ENCODE measurements at regions not wholly inside any gene's neighbourhood (a gene's known extent, or its start where the extent isn't known, plus 50 kb on each side); places are given as distances from the start of the nearest gene placed in this dataset.

DNA sequence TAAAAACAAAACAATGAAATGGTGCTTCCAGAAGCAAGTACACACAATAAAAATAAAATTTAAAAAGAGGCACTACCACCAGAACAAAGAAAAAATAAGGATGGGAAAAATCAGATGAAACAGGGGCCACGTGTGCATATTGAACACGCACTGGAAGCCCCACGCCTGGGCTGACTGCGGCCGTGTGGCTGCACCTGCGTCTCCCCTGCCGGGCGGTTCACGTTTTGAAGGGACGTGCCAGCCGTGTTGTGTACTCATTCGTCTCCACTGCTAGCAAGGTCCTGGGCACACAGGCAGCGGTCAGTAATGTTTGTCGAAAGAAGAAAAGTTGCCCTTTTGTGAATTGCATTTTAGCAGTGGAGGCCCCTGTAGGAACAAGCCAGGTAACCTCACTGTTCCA lies 255.9 kb upstream of the RNF32 start:
- H3K27ac ChIP-seq (ENCODE audit: low read length), result no peak overlapping the region
- intact Hi-C loops (cut with micrococcal nuclease; ENCODE audit: unreplicated experiment) (no loop called here), in situ Hi-C loops (cut with HindIII; ENCODE audit: low pct_unique_long_range_greater_than_20kb, low sequenced_read_pairs) (no loop called here)
- TF ChIP-seq, protein P1, sequence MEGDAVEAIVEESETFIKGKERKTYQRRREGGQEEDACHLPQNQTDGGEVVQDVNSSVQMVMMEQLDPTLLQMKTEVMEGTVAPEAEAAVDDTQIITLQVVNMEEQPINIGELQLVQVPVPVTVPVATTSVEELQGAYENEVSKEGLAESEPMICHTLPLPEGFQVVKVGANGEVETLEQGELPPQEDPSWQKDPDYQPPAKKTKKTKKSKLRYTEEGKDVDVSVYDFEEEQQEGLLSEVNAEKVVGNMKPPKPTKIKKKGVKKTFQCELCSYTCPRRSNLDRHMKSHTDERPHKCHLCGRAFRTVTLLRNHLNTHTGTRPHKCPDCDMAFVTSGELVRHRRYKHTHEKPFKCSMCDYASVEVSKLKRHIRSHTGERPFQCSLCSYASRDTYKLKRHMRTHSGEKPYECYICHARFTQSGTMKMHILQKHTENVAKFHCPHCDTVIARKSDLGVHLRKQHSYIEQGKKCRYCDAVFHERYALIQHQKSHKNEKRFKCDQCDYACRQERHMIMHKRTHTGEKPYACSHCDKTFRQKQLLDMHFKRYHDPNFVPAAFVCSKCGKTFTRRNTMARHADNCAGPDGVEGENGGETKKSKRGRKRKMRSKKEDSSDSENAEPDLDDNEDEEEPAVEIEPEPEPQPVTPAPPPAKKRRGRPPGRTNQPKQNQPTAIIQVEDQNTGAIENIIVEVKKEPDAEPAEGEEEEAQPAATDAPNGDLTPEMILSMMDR (IDR thresholded peaks at IDR 0.05), result no peak
- TF ChIP-seq SIN3A (IDR thresholded peaks at IDR 0.05; ENCODE audit: borderline replicate concordance, insufficient read depth, low read depth, low read length), result no peak
- TF ChIP-seq POLR2AphosphoS5 (IDR thresholded peaks at IDR 0.05; ENCODE audit: low read depth, low read length), result no peak
- TF ChIP-seq TCF7L2 (IDR thresholded peaks at IDR 0.05; ENCODE audit: low read depth, low read length), result no peak
- TF ChIP-seq, protein P2, sequence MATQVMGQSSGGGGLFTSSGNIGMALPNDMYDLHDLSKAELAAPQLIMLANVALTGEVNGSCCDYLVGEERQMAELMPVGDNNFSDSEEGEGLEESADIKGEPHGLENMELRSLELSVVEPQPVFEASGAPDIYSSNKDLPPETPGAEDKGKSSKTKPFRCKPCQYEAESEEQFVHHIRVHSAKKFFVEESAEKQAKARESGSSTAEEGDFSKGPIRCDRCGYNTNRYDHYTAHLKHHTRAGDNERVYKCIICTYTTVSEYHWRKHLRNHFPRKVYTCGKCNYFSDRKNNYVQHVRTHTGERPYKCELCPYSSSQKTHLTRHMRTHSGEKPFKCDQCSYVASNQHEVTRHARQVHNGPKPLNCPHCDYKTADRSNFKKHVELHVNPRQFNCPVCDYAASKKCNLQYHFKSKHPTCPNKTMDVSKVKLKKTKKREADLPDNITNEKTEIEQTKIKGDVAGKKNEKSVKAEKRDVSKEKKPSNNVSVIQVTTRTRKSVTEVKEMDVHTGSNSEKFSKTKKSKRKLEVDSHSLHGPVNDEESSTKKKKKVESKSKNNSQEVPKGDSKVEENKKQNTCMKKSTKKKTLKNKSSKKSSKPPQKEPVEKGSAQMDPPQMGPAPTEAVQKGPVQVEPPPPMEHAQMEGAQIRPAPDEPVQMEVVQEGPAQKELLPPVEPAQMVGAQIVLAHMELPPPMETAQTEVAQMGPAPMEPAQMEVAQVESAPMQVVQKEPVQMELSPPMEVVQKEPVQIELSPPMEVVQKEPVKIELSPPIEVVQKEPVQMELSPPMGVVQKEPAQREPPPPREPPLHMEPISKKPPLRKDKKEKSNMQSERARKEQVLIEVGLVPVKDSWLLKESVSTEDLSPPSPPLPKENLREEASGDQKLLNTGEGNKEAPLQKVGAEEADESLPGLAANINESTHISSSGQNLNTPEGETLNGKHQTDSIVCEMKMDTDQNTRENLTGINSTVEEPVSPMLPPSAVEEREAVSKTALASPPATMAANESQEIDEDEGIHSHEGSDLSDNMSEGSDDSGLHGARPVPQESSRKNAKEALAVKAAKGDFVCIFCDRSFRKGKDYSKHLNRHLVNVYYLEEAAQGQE (IDR thresholded peaks at IDR 0.05; ENCODE audit: insufficient read depth in 1 of 2, low read depth in 2 of 2, low read length in 1 of 2), result no peak
- ChIA-PET CTCF (no interaction called here), POLR2A (no interaction called here)
- BruUV-seq (replicated peaks), result no TSS peak
- ATAC-seq, result no peak
- no peaks in the 10 kb centered on the region for H3K4me1 ChIP-seq (ENCODE audit: control insufficient read depth, insufficient read depth, low read length)
- H3K36me3 ChIP-seq (ENCODE audit: control insufficient read depth, insufficient read depth, low read length), result no peaks in the 10 kb centered on the region; the same call in 1 of the 2 replicates
- no peak for DNase-seq (ENCODE audit: low read depth, low spot score)
- H3K27me3 ChIP-seq (ENCODE audit: control insufficient read depth, insufficient read depth, low read length), result peaks cover 10% of the 10 kb centered on the region
- H3K9me3 ChIP-seq (ENCODE audit: control insufficient read depth, insufficient read depth, low read depth, low read length), result no peaks in the 10 kb centered on the region
- no peak overlapping the region for H3K4me3 ChIP-seq (ENCODE audit: low read depth in 2 of 2, low read length in 2 of 2)

- ChIA-PET CTCF (no interaction called here), POLR2A (no interaction called here)
- BruUV-seq (replicated peaks), result no TSS peak
- ATAC-seq, result no peak
- H3K27ac ChIP-seq (ENCODE audit: low read length), result no peak overlapping the region
- no peak overlapping the region for H3K4me3 ChIP-seq (ENCODE audit: low read depth in 2 of 2, low read length in 2 of 2)
- no peaks in the 10 kb centered on the region for H3K4me1 ChIP-seq (ENCODE audit: control insufficient read depth, insufficient read depth, low read length)
- no peak for DNase-seq (ENCODE audit: low read depth, low spot score)
- no peaks in the 10 kb centered on the region for H3K9me3 ChIP-seq (ENCODE audit: control insufficient read depth, insufficient read depth, low read depth, low read length)
- H3K27me3 ChIP-seq (ENCODE audit: control insufficient read depth, insufficient read depth, low read length), result peaks cover 10% of the 10 kb centered on the region
- in situ Hi-C loops (cut with HindIII; ENCODE audit: low pct_unique_long_range_greater_than_20kb, low sequenced_read_pairs) (no loop called here), intact Hi-C loops (cut with micrococcal nuclease; ENCODE audit: unreplicated experiment) (no loop called here)
- TF ChIP-seq TCF7L2 (IDR thresholded peaks at IDR 0.05; ENCODE audit: low read depth, low read length) (no peak), POLR2AphosphoS5 (IDR thresholded peaks at IDR 0.05; ENCODE audit: low read depth, low read length) (no peak), SIN3A (IDR thresholded peaks at IDR 0.05; ENCODE audit: borderline replicate concordance, insufficient read depth, low read depth, low read length) (no peak)
- TF ChIP-seq, protein P2 (IDR thresholded peaks at IDR 0.05; ENCODE audit: insufficient read depth in 1 of 2, low read depth in 2 of 2, low read length in 1 of 2), result no peak
- TF ChIP-seq, protein P1 (IDR thresholded peaks at IDR 0.05), result no peak
- H3K36me3 ChIP-seq (ENCODE audit: control insufficient read depth, insufficient read depth, low read length), result no peaks in the 10 kb centered on the region; the same call in 1 of the 2 replicates
Observed at GRCh38 chr7:156383526-156383925, 257.0 kb upstream of the RNF32 start.

Measured in Panc1 (cell line).